GM19468 (cell line): ENCODE measurements at regions not wholly inside any gene's neighbourhood (a gene's known extent, or its start where the extent isn't known, plus 50 kb on each side); places are given as distances from the start of the nearest gene placed in this dataset.
"Not testable (repeated sequence)": the region's sequence is repeated elsewhere in the genome, so short reads cannot be mapped to it uniquely, and the experiment has no call there.

Experiments
- ATAC-seq: cut with Tn5 transposase; IDR thresholded peaks from one replicate; pipeline ENCODE4 v1.9.1; 2021; ENCODE audit warnings: mild to moderate bottlenecking, moderate library complexity, moderate number of reproducible peaks; ENCODE audit not compliant: unreplicated experiment; ENCODE audit errors: extremely low read depth

- ATAC-seq = peak; percentile 46
Measured at GRCh38 chr6:12637960-12638641, 78.5 kb upstream of the PHACTR1 start.

GRCh38 chr6:12640438-12640837 lies 76.1 kb upstream of the PHACTR1 start:
- ATAC-seq = no peak

GRCh38 chr6:12641785-12642184 lies 74.8 kb upstream of the PHACTR1 start:
- not testable (repeated sequence) for ATAC-seq

GRCh38 chr6:12645941-12646340 lies 70.6 kb upstream of the PHACTR1 start:
- ATAC-seq = no peak

GRCh38 chr6:12648171-12648570 lies 68.4 kb upstream of the PHACTR1 start:
- no peak for ATAC-seq

- no peak for ATAC-seq
Measured at GRCh38 chr6:12649325-12649724, 67.2 kb upstream of the PHACTR1 start.

- no peak for ATAC-seq
Measured at GRCh38 chr6:12653486-12653885, 63.1 kb upstream of the PHACTR1 start.

GRCh38 chr6:12654107-12654506 lies 62.5 kb upstream of the PHACTR1 start:
- no peak for ATAC-seq

GRCh38 chr6:12654514-12654913 lies 62.1 kb upstream of the PHACTR1 start:
- no peak for ATAC-seq

- ATAC-seq = no peak
Measured at GRCh38 chr6:12656906-12657305, 59.7 kb upstream of the PHACTR1 start.

- ATAC-seq = no peak
Measured at GRCh38 chr6:12657884-12658283, 58.7 kb upstream of the PHACTR1 start.

GRCh38 chr6:12661432-12662089 lies 55.0 kb upstream of the PHACTR1 start:
- no peak for ATAC-seq
